ENCODE measurements at regions not wholly inside any gene's neighbourhood (a gene's known extent, or its start where the extent isn't known, plus 50 kb on each side); places are given as distances from the start of the nearest gene placed in this dataset.
"Not testable (repeated sequence)": the region's sequence is repeated elsewhere in the genome, so short reads cannot be mapped to it uniquely, and the experiment has no call there.

DNA sequence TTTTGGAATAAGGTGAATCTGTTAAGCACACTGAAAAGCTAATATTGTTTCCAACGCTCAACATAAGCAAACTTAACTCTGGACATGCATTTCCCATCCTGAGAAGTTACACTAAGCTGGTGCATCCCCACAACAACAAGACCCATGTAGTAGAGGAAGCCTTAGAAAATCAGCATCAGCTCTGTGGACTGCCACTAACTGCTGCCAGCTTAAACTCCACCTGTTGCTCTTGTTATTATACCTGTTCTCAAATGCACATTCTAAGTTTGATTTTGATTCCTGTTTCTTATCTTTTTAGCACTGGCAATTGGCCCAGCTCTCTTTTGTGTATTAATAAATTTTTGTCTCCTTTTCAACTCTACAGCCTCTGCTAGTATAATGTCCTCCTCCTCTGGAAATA lies 924.8 kb downstream of the DNAH5 start:
- no peak for DNase-seq

DNA sequence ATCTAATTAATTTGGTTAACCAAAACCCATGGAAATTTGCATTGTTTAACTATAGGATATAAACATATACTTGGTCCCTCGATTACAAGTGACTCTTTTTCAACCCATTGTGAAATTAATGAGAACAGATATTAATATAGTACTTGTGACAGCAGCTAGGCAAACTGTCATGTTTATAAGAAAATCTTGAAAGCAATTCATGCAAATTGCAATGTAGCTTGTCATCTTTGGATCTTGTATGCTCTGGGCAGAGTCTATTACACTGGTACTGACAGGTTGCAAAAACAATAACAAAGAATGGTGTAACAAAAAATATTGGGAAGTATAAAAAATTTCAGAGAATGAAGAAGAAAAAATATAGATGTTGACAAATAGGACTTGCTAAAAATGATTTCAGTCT lies 941.0 kb downstream of the DNAH5 start:
- no peak for DNase-seq

GRCh38 chr5:12999667-13000066 lies 944.8 kb downstream of the DNAH5 start:
- no peak for DNase-seq

GRCh38 chr5:12985142-12985541 lies 959.3 kb downstream of the DNAH5 start:
- no peak for DNase-seq

- no peak for DNase-seq
Observed at GRCh38 chr5:12974856-12975255, 969.6 kb downstream of the DNAH5 start.

- no peak for DNase-seq
Observed at GRCh38 chr5:12965804-12966203, 978.7 kb downstream of the DNAH5 start.

- DNase-seq, result no peak
Observed at GRCh38 chr5:12959713-12960112, 984.8 kb downstream of the DNAH5 start.

DNA sequence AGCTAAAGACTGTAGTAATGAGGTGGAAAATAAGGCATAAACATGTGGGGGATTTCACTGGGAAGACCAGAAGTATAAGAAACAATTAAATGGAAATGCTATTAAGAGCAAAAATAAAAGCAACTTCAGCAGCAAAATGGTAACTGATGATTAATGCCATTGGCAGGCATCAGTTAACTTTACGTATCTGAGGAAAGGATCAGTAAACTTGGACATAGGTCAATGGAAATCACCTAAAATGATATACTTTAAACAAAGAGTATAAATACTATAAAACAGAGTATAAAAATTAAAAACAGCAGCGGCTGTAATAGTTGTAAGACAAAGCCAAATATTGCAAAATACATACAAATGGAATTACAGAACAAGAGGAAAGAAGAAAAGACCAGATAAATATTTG lies 992.1 kb downstream of the DNAH5 start:
- DNase-seq, result no peak

DNA sequence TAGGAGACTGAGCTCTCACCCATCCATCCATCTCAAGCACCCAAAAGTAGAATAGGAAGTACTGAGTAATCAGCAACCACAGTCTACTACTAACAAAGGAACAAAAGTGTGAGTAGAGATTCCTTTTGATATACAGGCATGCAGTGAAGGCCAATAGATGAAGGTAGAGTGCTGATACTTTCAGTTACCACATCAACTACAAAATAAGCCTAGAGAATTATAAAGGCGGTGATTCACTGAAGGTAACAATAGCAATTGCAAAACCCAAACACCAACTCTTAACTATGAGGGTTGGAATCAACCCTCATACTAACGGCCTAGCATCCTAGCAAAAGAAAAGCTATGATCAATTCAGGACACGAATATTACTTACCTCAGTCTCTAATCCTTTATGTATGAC lies 992.6 kb downstream of the DNAH5 start:
- DNase-seq, result no peak

GRCh38 chr5:12947379-12947778 lies 997.1 kb downstream of the DNAH5 start:
- DNase-seq, result no peak

GRCh38 chr5:12945477-12945876 lies 999.0 kb downstream of the DNAH5 start:
- DNase-seq, result not testable (repeated sequence)

GRCh38 chr5:12936221-12936620 lies 1008.3 kb downstream of the DNAH5 start:
- DNase-seq, result no peak

- peak; percentile 53 for DNase-seq
Observed at GRCh38 chr5:12934722-12935121, 1009.8 kb downstream of the DNAH5 start.

GRCh38 chr5:12920527-12920926 lies 1016.3 kb upstream of the CTNND2 start:
- DNase-seq, result no peak

DNA sequence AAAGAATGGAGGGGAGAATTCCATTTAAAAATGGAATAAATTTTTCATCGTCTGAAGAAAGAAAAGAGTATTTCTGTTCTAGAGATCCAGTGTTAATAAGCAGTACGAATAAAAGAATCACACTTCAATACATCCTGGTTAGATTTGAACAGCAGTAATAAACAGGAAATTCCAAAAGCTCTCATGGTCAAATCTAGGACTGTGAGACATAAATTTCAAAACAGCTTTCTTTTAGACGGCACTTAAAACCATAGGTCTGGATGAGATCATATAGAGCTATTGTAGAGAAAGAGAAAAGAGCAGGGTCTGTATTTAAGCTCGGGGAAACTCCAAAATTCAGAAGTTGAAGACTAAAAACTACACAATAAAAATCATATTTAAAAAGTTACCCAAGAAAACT lies 1006.9 kb upstream of the CTNND2 start:
- no peak for DNase-seq

- DNase-seq, result no peak
Observed at GRCh38 chr5:12910641-12911040, 1006.4 kb upstream of the CTNND2 start.

GRCh38 chr5:12902611-12903010 lies 998.4 kb upstream of the CTNND2 start:
- DNase-seq, result no peak

GRCh38 chr5:12901696-12902095 lies 997.5 kb upstream of the CTNND2 start:
- DNase-seq, result no peak

- no peak for DNase-seq
Observed at GRCh38 chr5:12896086-12896485, 991.8 kb upstream of the CTNND2 start.

DNA sequence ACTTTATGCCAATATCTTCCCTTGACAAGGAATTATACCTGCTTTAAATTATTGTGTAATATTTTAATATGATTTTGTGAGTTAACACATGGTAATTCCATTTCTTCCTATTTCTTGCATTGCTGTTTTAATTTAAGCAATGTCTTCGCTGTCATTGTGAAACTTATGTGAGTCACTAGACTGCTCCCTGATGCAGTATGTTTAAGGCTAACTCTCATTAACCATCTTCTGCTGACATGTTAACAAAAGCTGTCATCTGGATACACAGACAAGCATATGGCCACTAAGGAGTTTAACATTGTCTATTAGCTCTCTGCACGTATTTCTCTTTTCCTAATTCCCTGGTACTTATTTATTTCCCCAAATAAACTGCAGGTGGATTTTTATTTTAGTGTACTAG lies 980.8 kb upstream of the CTNND2 start:
- no peak for DNase-seq

GRCh38 chr5:12883395-12883794 lies 979.1 kb upstream of the CTNND2 start:
- no peak for DNase-seq

GRCh38 chr5:12876541-12877298 lies 972.5 kb upstream of the CTNND2 start:
- DNase-seq, result no peak

DNA sequence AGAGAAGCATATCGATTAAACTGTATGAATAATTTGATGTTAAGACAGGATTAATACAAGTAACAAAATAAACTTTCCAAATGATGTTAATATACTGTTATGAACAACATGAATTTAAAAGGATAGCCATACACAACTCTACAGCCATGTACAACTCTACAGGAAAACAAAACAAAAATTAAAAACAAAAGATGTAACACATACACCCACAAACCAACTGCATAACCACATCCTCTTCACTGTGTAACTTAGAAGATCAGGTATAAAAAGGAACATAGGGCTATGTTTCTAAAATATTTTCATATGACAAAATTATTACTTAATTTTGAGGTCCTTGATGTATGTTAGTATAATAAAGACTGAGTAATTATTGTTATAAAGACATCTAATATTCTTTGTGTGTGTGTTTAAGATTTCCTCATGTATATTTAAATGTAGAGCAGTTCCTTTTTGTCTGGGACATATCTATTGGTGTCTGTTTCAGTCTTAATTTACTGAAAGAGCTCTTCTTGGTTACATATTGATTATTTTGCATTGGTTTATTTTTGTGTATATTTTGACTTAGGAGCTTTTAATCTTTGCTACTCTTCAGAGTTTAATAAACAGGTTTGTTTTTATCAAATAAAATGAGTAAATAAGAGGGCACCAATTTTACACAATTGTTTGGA lies 966.8 kb upstream of the CTNND2 start:
- DNase-seq, result no peak

- DNase-seq, result no peak
Observed at GRCh38 chr5:12865529-12865928, 961.3 kb upstream of the CTNND2 start.

All from SHP77 treated with DMSO at 0.1 percent for 48 hours (cell line).